ENCODE measurements at regions not wholly inside any gene's neighbourhood (a gene's known extent, or its start where the extent isn't known, plus 50 kb on each side); places are given as distances from the start of the nearest gene placed in this dataset.

- H3K36me3 Mint-ChIP-seq (ENCODE audit: low read depth), result no peaks in the 10 kb centered on the region
- TF ChIP-seq CTCF (IDR thresholded peaks at IDR 0.05), result no peak
- no peak overlapping the region for H3K27ac Mint-ChIP-seq
- no peaks in the 10 kb centered on the region for H3K4me1 Mint-ChIP-seq (ENCODE audit: low read depth)
- no peak overlapping the region for H3K4me3 Mint-ChIP-seq
- no peaks in the 10 kb centered on the region; the same call in 1 of the 2 replicates for H3K27me3 Mint-ChIP-seq (ENCODE audit: insufficient read depth)
- no peak for DNase-seq
- H3K9me3 Mint-ChIP-seq, result no peaks in the 10 kb centered on the region
Observed at GRCh38 chr2:58655152-58655551, 414.0 kb upstream of the FANCL start.

GRCh38 chr2:58651930-58652329 is 410.8 kb upstream of the FANCL start:
- Mint-ChIP-seq H3K36me3 (ENCODE audit: low read depth) (no peaks in the 10 kb centered on the region), H3K9me3 (no peaks in the 10 kb centered on the region), H3K27ac (no peak overlapping the region), H3K27me3 (ENCODE audit: insufficient read depth) (peaks cover 2% of the 10 kb centered on the region; the same call in 1 of the 2 replicates), H3K4me3 (no peak overlapping the region), H3K4me1 (ENCODE audit: low read depth) (no peaks in the 10 kb centered on the region)
- TF ChIP-seq CTCF (IDR thresholded peaks at IDR 0.05), result no peak
- no peak for DNase-seq

GRCh38 chr2:58650781-58651180 is 409.7 kb upstream of the FANCL start:
- H3K4me3 Mint-ChIP-seq, result no peak overlapping the region
- H3K4me1 Mint-ChIP-seq (ENCODE audit: low read depth), result no peaks in the 10 kb centered on the region
- H3K9me3 Mint-ChIP-seq, result no peaks in the 10 kb centered on the region
- H3K27me3 Mint-ChIP-seq (ENCODE audit: insufficient read depth), result peaks cover 2% of the 10 kb centered on the region; the same call in 1 of the 2 replicates
- no peak for TF ChIP-seq CTCF (IDR thresholded peaks at IDR 0.05)
- H3K27ac Mint-ChIP-seq, result no peak overlapping the region
- H3K36me3 Mint-ChIP-seq (ENCODE audit: low read depth), result no peaks in the 10 kb centered on the region
- DNase-seq, result no peak

GRCh38 chr2:58649756-58650155 is 408.6 kb upstream of the FANCL start:
- TF ChIP-seq CTCF (IDR thresholded peaks at IDR 0.05), result no peak
- no peaks in the 10 kb centered on the region for H3K4me1 Mint-ChIP-seq (ENCODE audit: low read depth)
- no peaks in the 10 kb centered on the region for H3K36me3 Mint-ChIP-seq (ENCODE audit: low read depth)
- no peak overlapping the region for H3K27ac Mint-ChIP-seq
- no peak for DNase-seq
- no peaks in the 10 kb centered on the region for H3K9me3 Mint-ChIP-seq
- H3K4me3 Mint-ChIP-seq, result no peak overlapping the region
- peaks cover 2% of the 10 kb centered on the region; the same call in 1 of the 2 replicates for H3K27me3 Mint-ChIP-seq (ENCODE audit: insufficient read depth)

- no peaks in the 10 kb centered on the region for H3K4me1 Mint-ChIP-seq (ENCODE audit: low read depth)
- H3K36me3 Mint-ChIP-seq (ENCODE audit: low read depth), result no peaks in the 10 kb centered on the region
- H3K27me3 Mint-ChIP-seq (ENCODE audit: insufficient read depth), result peaks cover 2% of the 10 kb centered on the region; the same call in 1 of the 2 replicates
- H3K9me3 Mint-ChIP-seq, result no peaks in the 10 kb centered on the region; the same call in 1 of the 2 replicates
- TF ChIP-seq CTCF (IDR thresholded peaks at IDR 0.05), result no peak
- DNase-seq, result no peak
- H3K27ac Mint-ChIP-seq, result no peak overlapping the region
- H3K4me3 Mint-ChIP-seq, result no peak overlapping the region
Observed at GRCh38 chr2:58645017-58645416, 403.9 kb upstream of the FANCL start.

GRCh38 chr2:58644451-58644850 is 403.3 kb upstream of the FANCL start:
- H3K4me3 Mint-ChIP-seq, result no peak overlapping the region

More at GRCh38 chr2:58644451-58644850, 403.3 kb upstream of the FANCL start:
- Mint-ChIP-seq H3K27me3 (ENCODE audit: insufficient read depth) (peaks cover 2% of the 10 kb centered on the region; the same call in 1 of the 2 replicates), H3K9me3 (no peaks in the 10 kb centered on the region; the same call in 1 of the 2 replicates), H3K4me1 (ENCODE audit: low read depth) (no peaks in the 10 kb centered on the region), H3K27ac (no peak overlapping the region), H3K36me3 (ENCODE audit: low read depth) (no peaks in the 10 kb centered on the region)
- no peak for DNase-seq
- TF ChIP-seq CTCF (IDR thresholded peaks at IDR 0.05), result no peak

All from HFFc6 (cell line).